ENCODE measurements at regions not wholly inside any gene's neighbourhood (a gene's known extent, or its start where the extent isn't known, plus 50 kb on each side); places are given as distances from the start of the nearest gene placed in this dataset.

DNA sequence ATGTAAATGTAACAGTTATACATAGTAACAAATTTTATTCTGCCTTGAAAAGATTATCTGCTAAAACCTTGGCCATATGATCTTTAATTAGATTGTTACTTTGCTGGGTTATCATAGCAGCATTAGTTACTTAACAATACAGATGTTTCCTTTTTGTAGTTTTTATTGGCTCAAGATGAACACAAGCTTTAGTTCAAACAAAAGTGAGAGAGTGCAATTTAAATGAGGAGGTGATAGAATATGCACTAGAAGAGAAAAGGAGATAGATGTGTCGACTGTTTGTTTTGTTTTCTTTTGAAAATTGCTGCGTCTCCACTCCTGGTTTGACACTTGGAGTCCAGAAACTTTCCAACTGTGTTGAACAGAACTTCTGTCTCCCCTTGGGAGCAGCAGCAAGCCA is 91.4 kb upstream of the CAV2 start:
- TF ChIP-seq, protein P1, sequence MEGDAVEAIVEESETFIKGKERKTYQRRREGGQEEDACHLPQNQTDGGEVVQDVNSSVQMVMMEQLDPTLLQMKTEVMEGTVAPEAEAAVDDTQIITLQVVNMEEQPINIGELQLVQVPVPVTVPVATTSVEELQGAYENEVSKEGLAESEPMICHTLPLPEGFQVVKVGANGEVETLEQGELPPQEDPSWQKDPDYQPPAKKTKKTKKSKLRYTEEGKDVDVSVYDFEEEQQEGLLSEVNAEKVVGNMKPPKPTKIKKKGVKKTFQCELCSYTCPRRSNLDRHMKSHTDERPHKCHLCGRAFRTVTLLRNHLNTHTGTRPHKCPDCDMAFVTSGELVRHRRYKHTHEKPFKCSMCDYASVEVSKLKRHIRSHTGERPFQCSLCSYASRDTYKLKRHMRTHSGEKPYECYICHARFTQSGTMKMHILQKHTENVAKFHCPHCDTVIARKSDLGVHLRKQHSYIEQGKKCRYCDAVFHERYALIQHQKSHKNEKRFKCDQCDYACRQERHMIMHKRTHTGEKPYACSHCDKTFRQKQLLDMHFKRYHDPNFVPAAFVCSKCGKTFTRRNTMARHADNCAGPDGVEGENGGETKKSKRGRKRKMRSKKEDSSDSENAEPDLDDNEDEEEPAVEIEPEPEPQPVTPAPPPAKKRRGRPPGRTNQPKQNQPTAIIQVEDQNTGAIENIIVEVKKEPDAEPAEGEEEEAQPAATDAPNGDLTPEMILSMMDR (IDR thresholded peaks at IDR 0.05; ENCODE audit: low read length): no peak
- TF ChIP-seq EZH2 (IDR thresholded peaks at IDR 0.05; ENCODE audit: borderline replicate concordance, low read length): no peak
